Breast epithelium (tissue), 3 donors: ENCODE measurements at regions not wholly inside any gene's neighbourhood (a gene's known extent, or its start where the extent isn't known, plus 50 kb on each side); places are given as distances from the start of the nearest gene placed in this dataset.

ENCODE experiments used
- POLR2A ChIP-seq: fragments of 450-650 bp; IDR thresholded peaks from one replicate; pipeline ENCODE4 v1.6.1; 2016; ENCODE audit warnings: antibody characterized with exemption, mild to moderate bottlenecking, moderate library complexity
- TF ChIP-seq, protein P1 (sequence below), 3 donors: fragments of 450-650 bp; IDR thresholded peaks; one replicate each; pipeline ENCODE4 v1.5.1; 2016 to 2017; ENCODE audit warnings: antibody characterized with exemption in 3 of 3, mild to moderate bottlenecking in 3 of 3, moderate library complexity in 3 of 3

DNA sequence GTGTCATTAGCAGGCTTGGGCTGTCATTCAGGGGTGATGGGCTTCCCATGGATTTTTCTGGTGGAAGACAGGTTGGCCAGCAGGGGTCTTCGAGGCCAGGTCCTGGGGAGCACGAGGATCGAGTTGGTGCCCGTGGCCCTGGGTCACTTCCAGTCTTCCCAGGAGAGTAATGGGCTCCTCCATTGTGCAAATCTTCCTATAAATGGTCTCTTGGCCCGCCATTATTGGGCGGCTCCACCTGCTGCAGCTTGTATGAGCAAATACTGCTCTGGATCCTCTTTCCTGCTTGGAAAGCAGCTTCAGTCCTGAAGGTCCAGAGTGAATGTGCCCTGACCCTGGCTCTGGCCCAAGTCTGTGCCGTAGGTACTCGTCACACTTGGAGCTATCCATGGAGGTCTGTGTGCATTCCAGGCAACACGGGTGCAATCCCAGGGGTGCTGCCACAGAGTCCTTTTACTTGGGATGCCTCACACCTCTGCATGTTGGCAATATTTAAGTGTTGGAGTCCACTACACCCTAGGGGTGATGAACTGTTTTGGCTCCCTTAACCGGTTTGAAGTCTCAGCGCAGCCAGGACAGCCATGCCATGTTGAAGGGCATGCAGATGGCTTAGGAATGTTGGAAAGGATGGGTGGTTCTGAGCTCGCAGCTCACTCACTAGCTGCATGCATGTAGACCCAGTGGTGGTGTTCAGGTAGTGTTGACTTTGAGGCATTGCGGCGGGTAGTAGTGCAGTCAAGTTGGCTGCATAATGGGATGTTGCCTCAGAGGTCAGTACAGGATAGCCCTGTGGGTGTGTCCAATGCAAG, 97.6 kb downstream of the SNRPN start:
- TF ChIP-seq, protein P1, sequence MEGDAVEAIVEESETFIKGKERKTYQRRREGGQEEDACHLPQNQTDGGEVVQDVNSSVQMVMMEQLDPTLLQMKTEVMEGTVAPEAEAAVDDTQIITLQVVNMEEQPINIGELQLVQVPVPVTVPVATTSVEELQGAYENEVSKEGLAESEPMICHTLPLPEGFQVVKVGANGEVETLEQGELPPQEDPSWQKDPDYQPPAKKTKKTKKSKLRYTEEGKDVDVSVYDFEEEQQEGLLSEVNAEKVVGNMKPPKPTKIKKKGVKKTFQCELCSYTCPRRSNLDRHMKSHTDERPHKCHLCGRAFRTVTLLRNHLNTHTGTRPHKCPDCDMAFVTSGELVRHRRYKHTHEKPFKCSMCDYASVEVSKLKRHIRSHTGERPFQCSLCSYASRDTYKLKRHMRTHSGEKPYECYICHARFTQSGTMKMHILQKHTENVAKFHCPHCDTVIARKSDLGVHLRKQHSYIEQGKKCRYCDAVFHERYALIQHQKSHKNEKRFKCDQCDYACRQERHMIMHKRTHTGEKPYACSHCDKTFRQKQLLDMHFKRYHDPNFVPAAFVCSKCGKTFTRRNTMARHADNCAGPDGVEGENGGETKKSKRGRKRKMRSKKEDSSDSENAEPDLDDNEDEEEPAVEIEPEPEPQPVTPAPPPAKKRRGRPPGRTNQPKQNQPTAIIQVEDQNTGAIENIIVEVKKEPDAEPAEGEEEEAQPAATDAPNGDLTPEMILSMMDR (IDR thresholded peaks at IDR 0.05): no peak
- no peak for TF ChIP-seq POLR2A
